Osteocyte (in vitro differentiated cells): ENCODE measurements at regions not wholly inside any gene's neighbourhood (a gene's known extent, or its start where the extent isn't known, plus 50 kb on each side); places are given as distances from the start of the nearest gene placed in this dataset.
A peak's percentile ranks its signal among the peaks of the same experiment; 100 is the strongest.

Experiments
- DNase-seq: peaks from one replicate; pipeline ENCODE4 v3.0.0; 2021; ENCODE audit warnings: mixed read lengths; ENCODE audit not compliant: unreplicated experiment; ENCODE audit errors: extremely low spot score
- H3K27ac Mint-ChIP-seq: one replicate; pipeline ENCODE4 v1.8.0; 2021; ENCODE audit warnings: mild to moderate bottlenecking, mixed read lengths; ENCODE audit not compliant: unreplicated experiment
- H3K27me3 Mint-ChIP-seq: one replicate; pipeline ENCODE4 v1.8.0; 2021; ENCODE audit warnings: mixed read lengths; ENCODE audit not compliant: unreplicated experiment
- H3K36me3 Mint-ChIP-seq: one replicate; pipeline ENCODE4 v1.8.0; 2021; ENCODE audit warnings: mixed read lengths; ENCODE audit not compliant: unreplicated experiment
- H3K4me1 Mint-ChIP-seq: one replicate; pipeline ENCODE4 v1.8.0; 2021; ENCODE audit warnings: mixed read lengths; ENCODE audit not compliant: unreplicated experiment
- H3K4me3 Mint-ChIP-seq: one replicate; pipeline ENCODE4 v1.8.0; 2021; ENCODE audit warnings: mild to moderate bottlenecking, moderate library complexity, mixed read lengths; ENCODE audit not compliant: unreplicated experiment
- H3K9me3 Mint-ChIP-seq: one replicate; pipeline ENCODE4 v1.8.0; 2021; ENCODE audit warnings: mixed read lengths; ENCODE audit not compliant: unreplicated experiment
- CTCF ChIP-seq: fragments of 200-600 bp; sonication (generic); IDR thresholded peaks from 2 replicates; pipeline ENCODE4 v1.5.0; 2021; ENCODE audit warnings: antibody characterized with exemption, mild to moderate bottlenecking, moderate library complexity

DNA sequence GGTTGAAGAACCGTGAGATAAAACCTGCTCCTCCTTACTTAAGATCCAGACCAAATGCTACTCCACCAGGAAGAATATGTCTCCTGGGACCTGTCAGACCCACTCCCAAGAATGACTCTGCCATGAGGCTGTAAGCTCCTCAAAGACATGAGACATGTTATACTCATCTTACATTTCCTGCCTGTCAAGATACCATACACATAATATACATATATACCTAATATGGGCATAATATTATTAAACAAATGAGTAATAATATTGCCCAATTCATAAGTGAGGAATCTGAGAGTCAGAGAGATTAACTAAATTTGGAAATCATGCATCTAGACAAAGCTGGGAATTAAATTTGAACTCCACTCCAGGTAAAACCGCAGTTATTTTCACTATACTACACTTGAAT lies 634.9 kb downstream of the LMO4 start:
- H3K27ac Mint-ChIP-seq = no peak overlapping the region
- H3K27me3 Mint-ChIP-seq = no peaks in the 10 kb centered on the region
- DNase-seq = no peak
- H3K4me3 Mint-ChIP-seq = no peak overlapping the region
- no peak for TF ChIP-seq CTCF
- no peaks in the 10 kb centered on the region for H3K9me3 Mint-ChIP-seq
- no peaks in the 10 kb centered on the region for H3K36me3 Mint-ChIP-seq
- H3K4me1 Mint-ChIP-seq = peaks cover 9% of the 10 kb centered on the region

DNA sequence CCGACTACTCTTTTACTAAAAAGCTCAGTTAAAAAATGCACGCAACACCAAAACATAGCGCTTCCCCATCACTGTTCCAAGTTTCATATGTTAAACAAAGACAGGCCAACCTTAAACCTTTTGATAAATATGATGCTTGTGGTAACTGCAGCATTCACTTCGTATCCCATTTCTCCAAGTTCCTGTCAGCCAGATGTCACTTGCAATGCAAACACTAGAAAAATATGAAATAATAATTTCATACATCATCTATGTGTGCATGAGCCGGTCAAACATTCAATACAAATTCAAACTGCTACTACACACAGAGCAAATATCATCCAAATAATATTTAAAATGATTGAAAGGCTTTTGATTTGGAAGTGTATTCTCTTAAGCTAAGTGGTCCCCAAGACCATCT lies 636.5 kb downstream of the LMO4 start:
- Mint-ChIP-seq H3K4me3 (no peak overlapping the region), H3K9me3 (no peaks in the 10 kb centered on the region), H3K4me1 (peaks cover 13% of the 10 kb centered on the region), H3K27ac (no peak overlapping the region), H3K36me3 (no peaks in the 10 kb centered on the region), H3K27me3 (no peaks in the 10 kb centered on the region)
- TF ChIP-seq CTCF = no peak
- DNase-seq = no peak

DNA sequence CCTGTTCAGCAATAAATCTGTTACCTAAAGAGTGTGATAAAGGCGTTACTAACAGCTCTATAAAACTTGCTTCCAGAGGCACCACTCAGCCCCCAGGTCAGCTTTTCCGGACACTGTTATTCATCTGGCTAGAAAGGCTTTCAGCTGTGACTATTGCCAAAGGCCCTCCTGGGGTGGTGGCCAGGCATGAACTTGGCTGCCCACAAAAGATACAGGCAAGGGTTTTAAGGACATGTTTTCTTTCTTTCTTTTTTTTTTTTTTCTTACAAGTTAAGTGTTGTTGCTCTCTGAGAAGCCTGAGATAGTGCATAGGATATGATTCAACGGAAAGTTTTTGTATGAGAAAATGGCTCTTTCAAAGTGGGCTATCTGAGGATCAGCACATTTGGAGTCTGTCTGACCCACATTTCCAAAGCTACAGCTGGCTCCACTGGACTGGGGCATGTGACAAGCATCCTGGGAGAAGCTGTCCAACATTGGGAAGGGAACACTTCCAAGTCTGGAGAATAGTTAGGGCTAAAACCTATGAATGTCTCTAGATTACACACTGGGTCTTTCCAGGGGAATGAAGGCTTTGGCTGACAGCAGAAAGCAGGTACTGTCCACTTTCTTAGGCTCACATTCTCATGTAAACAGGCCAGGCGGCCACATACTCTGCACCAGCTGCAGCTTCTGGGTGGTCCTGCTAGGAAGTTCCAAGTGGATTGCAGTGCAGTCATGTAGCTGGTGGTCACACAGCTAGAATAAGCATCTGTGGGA lies 639.7 kb downstream of the LMO4 start:
- Mint-ChIP-seq H3K9me3 (no peaks in the 10 kb centered on the region), H3K27me3 (no peaks in the 10 kb centered on the region), H3K4me3 (no peak overlapping the region), H3K36me3 (no peaks in the 10 kb centered on the region), H3K27ac (peak overlapping the region; percentile 40), H3K4me1 (peaks cover 14% of the 10 kb centered on the region)
- TF ChIP-seq CTCF = no peak
- no peak for DNase-seq

GRCh38 chr1:87969040-87969439 lies 640.4 kb downstream of the LMO4 start:
- no peaks in the 10 kb centered on the region for H3K36me3 Mint-ChIP-seq

GRCh38 chr1:87972811-87973210 lies 644.1 kb downstream of the LMO4 start:
- Mint-ChIP-seq H3K27me3 (no peaks in the 10 kb centered on the region), H3K27ac (no peak overlapping the region), H3K4me1 (peaks cover 12% of the 10 kb centered on the region), H3K4me3 (no peak overlapping the region), H3K9me3 (no peaks in the 10 kb centered on the region), H3K36me3 (no peaks in the 10 kb centered on the region)
- no peak for DNase-seq
- no peak for TF ChIP-seq CTCF

More at GRCh38 chr1:87969040-87969439, 640.4 kb downstream of the LMO4 start:
- no peak for DNase-seq
- Mint-ChIP-seq H3K9me3 (no peaks in the 10 kb centered on the region), H3K4me1 (peaks cover 14% of the 10 kb centered on the region), H3K27ac (no peak overlapping the region), H3K27me3 (no peaks in the 10 kb centered on the region), H3K4me3 (no peak overlapping the region)
- no peak for TF ChIP-seq CTCF
